ENCODE measurements at regions not wholly inside any gene's neighbourhood (a gene's known extent, or its start where the extent isn't known, plus 50 kb on each side); places are given as distances from the start of the nearest gene placed in this dataset.

DNA sequence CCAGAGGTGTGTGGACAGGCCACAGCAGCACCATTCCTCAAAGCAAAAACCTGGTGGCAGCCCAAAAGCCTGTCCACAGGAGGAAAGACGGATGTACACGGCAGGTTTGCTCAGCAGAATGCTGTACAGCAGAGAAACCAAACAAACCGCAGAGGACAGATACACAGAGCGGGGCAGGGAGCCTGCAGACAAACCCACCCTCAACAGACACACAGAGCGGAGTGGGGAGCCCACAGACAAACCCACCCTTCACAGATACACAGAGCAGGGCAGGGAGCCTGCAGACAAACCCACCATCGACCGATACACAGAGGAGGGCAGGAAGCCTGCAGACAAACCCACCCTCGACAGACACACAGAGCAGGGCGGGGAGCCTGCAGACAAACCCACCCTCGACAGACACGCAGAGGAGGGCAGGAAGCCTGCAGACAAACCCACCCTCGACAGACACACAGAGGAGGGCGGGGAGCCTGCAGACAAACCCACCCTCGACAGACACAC is 53.0 kb upstream of the METRNL start:
- TF ChIP-seq, protein P1, sequence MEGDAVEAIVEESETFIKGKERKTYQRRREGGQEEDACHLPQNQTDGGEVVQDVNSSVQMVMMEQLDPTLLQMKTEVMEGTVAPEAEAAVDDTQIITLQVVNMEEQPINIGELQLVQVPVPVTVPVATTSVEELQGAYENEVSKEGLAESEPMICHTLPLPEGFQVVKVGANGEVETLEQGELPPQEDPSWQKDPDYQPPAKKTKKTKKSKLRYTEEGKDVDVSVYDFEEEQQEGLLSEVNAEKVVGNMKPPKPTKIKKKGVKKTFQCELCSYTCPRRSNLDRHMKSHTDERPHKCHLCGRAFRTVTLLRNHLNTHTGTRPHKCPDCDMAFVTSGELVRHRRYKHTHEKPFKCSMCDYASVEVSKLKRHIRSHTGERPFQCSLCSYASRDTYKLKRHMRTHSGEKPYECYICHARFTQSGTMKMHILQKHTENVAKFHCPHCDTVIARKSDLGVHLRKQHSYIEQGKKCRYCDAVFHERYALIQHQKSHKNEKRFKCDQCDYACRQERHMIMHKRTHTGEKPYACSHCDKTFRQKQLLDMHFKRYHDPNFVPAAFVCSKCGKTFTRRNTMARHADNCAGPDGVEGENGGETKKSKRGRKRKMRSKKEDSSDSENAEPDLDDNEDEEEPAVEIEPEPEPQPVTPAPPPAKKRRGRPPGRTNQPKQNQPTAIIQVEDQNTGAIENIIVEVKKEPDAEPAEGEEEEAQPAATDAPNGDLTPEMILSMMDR (conservative IDR thresholded peaks at IDR 0.05; ENCODE audit: low read depth, low read length): no peak
- no peak for TF ChIP-seq EZH2 (IDR thresholded peaks at IDR 0.05; ENCODE audit: borderline replicate concordance, low read depth, low read length, poor library complexity, severe bottlenecking)

Measured in A673 (cell line).